NB4 (cell line): ENCODE measurements at regions not wholly inside any gene's neighbourhood (a gene's known extent, or its start where the extent isn't known, plus 50 kb on each side); places are given as distances from the start of the nearest gene placed in this dataset.

Experiments used
- DNase-seq: peaks from one replicate; pipeline ENCODE4 v3.0.0; 2010; ENCODE audit warnings: low read depth
- H3K4me3 ChIP-seq: one replicate; pipeline ENCODE4 v1.5.1; 2011; ENCODE audit warnings: mild to moderate bottlenecking, low read depth, low read length, moderate library complexity
- MYC ChIP-seq: IDR thresholded peaks from 2 replicates; pipeline ENCODE4 v1.6.1; 2011; ENCODE audit warnings: low read depth, low read length
- POLR2A ChIP-seq: IDR thresholded peaks from 2 replicates; pipeline ENCODE4 v1.6.1; 2011; ENCODE audit warnings: mild to moderate bottlenecking; ENCODE audit not compliant: insufficient read length; ENCODE audit errors: extremely low read depth
- TF ChIP-seq, protein P1 (sequence below): IDR thresholded peaks from 2 replicates; pipeline ENCODE4 v1.6.1; 2011; ENCODE audit warnings: low read depth, low read length
- TF ChIP-seq, protein P2 (sequence below): IDR thresholded peaks from one replicate; pipeline ENCODE4 v1.5.1; 2012; ENCODE audit warnings: low read depth, low read length

DNA sequence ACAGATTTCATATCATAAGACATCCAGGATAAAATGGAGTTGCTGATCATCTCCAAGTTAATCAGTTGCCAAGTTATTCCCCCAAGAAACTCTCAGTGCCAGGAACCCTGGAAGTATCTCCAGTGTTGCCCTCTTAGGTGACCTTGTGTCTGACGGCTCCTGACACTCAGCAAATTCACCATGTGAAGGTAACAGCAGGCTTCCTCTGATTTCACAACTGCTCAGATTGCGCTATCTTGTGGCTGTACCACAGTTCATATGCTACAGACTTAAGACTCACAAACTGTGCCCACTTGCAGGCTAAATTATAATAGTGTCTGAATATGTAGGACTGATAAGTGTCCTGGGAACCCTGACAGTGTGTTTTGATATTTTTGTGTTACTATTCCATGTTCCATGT, 186.6 kb upstream of the OPRM1 start:
- no peak overlapping the region for H3K4me3 ChIP-seq
- TF ChIP-seq, protein P1, sequence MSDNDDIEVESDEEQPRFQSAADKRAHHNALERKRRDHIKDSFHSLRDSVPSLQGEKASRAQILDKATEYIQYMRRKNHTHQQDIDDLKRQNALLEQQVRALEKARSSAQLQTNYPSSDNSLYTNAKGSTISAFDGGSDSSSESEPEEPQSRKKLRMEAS = no peak
- no peak for TF ChIP-seq POLR2A
- TF ChIP-seq MYC = no peak; the same call in 1 of the 2 replicates
- TF ChIP-seq, protein P2, sequence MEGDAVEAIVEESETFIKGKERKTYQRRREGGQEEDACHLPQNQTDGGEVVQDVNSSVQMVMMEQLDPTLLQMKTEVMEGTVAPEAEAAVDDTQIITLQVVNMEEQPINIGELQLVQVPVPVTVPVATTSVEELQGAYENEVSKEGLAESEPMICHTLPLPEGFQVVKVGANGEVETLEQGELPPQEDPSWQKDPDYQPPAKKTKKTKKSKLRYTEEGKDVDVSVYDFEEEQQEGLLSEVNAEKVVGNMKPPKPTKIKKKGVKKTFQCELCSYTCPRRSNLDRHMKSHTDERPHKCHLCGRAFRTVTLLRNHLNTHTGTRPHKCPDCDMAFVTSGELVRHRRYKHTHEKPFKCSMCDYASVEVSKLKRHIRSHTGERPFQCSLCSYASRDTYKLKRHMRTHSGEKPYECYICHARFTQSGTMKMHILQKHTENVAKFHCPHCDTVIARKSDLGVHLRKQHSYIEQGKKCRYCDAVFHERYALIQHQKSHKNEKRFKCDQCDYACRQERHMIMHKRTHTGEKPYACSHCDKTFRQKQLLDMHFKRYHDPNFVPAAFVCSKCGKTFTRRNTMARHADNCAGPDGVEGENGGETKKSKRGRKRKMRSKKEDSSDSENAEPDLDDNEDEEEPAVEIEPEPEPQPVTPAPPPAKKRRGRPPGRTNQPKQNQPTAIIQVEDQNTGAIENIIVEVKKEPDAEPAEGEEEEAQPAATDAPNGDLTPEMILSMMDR = no peak

DNA sequence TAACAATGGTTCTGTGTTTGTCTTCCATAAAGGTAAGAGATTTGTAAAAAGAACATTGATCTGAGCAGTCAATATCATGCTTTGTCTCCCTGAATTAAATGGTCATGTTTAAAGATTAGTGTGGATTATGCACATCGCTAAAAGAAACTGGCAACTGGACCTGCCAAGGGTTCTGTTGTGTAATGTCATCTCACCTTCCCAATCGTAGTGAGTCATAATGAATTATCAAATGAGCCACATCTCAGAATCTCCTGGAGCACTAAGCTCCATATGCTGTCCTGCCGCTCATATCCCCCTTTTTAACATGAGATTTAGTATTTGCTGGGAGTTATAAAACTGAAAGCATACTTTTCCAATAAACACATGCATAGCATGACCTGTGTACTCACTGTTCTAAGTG, 187.0 kb upstream of the OPRM1 start:
- no peak overlapping the region for H3K4me3 ChIP-seq
- TF ChIP-seq POLR2A (no peak), MYC (no peak)
- TF ChIP-seq, protein P2 = no peak
- TF ChIP-seq, protein P1 = no peak
- DNase-seq = no peak

More for the DNA sequence above, 186.6 kb upstream of the OPRM1 start:
- DNase-seq = peak; percentile 52

DNA sequence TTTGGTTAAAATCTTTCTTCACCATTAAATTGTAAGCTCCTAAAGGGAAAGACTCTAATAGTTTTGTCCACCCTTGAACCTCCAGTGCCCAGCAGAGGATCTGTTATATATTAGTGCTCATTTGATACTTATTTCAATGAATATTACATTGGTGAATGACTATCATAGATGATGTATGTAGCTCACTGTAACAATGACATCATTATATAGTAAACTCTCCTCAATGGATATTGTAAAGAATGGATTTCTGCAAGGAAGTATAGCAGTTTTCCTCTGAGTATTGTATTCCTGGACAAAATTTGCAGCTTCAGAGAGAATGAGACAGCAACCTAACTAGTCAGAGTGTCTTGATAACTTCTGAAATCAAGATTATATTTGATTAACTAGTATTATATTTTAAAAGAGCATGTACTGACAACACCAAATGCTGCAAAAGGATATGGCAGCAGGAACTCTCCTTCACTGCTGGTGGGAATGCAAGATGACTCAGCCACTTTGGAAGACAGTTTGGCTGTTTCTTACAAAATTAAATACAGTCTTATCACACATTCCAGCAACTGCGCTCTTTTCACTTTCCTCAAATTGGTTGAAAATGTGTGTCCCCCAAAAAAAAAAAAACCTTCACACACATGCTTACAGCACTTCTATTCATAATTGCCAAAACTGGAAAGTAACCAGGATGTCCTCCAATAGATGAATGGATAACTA, 189.8 kb upstream of the OPRM1 start:
- no peak for DNase-seq
- H3K4me3 ChIP-seq = no peak overlapping the region
- TF ChIP-seq POLR2A (no peak), MYC (no peak)
- TF ChIP-seq, protein P1 = no peak
- TF ChIP-seq, protein P2 = no peak

DNA sequence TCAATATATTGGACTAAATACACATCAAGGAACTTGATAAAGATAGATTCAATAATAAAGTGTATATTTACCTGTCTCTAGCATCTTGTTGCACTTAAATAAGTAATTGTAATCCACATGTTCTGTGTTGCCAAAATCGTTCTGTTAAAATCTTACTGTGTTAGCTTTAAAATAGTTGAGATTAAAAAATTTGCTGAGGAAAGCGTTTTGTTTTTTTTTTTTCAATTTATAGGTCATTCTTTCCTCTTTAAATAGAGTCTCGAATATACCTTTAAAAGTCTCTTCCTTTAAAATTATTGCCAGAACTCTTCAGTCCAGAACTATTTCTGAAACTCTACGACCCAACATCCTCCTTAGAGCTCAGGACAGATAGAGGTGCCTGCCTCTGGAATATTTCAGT, 195.6 kb upstream of the OPRM1 start:
- TF ChIP-seq, protein P1 = no peak
- TF ChIP-seq, protein P2 = no peak
- TF ChIP-seq MYC = no peak
- TF ChIP-seq POLR2A = no peak
- no peak overlapping the region for H3K4me3 ChIP-seq
- DNase-seq = no peak

DNA sequence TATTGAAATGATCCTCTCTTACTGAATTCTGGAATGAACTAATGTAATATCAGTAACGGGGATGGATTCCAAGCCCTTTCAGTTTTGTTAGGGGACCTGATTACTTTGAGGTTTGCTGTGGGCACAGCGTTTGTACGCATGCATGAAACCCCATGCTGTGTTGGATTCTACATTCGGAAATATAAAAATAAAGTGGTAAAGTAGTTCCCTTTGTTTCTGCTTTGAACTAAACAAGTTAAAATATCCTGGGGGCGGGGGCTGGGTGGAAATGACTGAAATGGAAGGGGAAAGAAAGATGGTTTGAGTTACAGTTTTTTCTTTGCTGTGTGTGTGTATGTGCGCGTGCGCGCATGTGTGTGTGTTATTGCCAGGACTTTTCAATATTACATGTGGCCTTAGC, 196.5 kb upstream of the OPRM1 start:
- no peak overlapping the region for H3K4me3 ChIP-seq
- no peak for DNase-seq

More for the DNA sequence above, 196.5 kb upstream of the OPRM1 start:
- TF ChIP-seq POLR2A (no peak), MYC (no peak)
- TF ChIP-seq, protein P1 = no peak
- TF ChIP-seq, protein P2 = no peak
